ENCODE measurements at regions not wholly inside any gene's neighbourhood (a gene's known extent, or its start where the extent isn't known, plus 50 kb on each side); places are given as distances from the start of the nearest gene placed in this dataset.

DNA sequence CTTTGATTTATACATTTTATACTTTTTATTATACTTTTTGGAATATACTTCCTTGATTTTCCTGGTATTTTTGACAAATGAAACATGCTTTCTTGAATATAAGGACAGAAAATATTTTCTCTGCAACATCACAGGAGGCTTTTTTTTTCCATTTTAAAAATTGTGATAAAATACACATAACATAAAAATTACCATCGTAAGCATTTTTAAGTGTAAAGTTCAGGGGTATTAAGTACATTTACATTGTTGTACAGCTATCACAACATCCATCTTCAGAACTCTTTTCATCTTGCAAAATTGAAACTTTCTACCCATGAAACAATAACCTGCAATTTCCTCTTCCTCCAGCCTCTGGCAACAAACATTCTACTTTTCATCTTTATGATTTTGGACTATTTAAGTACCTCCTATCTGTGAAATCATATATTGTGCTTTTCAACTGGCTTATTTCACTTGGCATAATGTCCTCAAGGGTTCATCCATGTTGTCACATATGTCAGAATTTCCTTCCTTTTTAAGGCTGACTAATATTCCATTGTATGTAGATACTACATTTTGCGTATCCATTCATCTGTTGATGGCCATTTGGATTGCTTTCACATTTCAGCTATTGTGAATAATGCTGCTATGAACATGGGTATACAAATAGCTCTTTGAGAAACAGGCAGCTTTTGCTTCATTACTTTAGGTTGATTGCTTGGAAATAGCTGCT is 412.6 kb downstream of the RAPGEF2 start:
- in situ Hi-C loops (cut with HindIII; ENCODE audit: low pct_unique_long_range_greater_than_20kb, low sequenced_read_pairs): no loop called here
- DNase-seq (ENCODE audit: low read depth, low spot score): no peak

DNA sequence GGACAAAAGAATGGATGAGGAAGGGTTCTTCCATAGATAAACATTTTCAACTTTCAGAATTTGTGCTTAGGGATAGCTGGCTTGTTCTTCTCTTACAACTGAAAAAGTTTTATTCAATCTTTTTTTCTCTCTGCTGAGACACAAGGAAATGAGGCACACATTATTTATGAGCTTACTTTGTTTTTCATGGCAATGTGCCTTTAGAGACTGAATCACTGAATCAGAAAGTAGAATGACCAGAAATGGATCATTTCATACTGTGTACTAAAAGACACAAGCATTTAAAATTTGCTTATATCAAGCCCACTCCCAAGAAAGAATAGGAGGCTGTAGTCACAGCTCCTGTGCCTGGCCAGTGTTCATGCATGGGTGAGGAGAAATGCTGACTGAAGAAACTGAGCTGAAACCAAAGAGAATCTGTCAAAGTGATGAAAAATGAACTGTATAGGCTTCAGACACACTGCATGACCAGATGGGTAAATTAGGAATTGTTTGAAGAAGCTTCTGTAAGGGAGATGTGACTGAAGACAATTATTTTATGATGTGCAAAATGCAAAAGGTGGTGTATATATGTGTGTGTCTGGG is 413.8 kb downstream of the RAPGEF2 start:
- in situ Hi-C loops (cut with HindIII; ENCODE audit: low pct_unique_long_range_greater_than_20kb, low sequenced_read_pairs): no loop called here
- DNase-seq (ENCODE audit: low read depth, low spot score): no peak

DNA sequence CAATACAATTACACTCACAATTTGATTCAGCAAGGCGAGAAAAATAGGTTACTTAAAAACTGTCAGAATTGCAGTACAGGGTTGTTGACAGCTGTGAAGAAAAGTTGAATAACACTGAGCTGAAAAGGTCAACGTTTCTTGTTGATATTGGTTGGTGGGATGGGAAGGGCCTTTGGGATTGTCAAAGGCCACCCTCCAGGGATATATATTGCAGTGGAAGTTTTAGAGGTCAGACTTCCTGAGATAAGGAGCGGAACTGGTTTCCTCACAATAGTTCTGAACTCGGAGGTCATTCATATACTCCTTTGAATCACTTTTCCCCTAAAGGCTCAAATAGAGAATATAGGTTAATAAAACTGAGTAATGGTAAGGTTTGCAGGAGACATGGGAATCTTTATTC is 417.2 kb downstream of the RAPGEF2 start:
- in situ Hi-C loops (cut with HindIII; ENCODE audit: low pct_unique_long_range_greater_than_20kb, low sequenced_read_pairs): no loop called here
- no peak for DNase-seq (ENCODE audit: low read depth, low spot score)

DNA sequence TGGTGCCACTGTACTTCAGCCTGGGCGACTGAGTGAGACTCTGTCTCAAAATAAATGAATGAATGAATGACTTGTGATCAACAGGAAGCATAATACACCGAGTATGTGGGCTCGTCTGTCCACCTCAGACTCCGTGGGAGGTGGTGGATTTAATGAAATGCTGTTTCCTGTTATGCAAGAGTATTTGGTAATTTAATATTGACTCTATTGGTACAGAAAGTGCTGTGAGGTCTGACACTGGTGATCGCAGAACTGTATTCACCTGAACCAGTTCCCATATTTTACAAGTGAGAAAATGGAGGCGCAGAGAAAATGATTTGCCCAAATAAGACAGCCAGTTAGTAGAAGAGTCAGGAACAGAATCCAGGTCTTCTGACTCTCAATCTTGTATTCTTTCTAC is 423.3 kb downstream of the RAPGEF2 start:
- in situ Hi-C loops (cut with HindIII; ENCODE audit: low pct_unique_long_range_greater_than_20kb, low sequenced_read_pairs): no loop called here
- DNase-seq (ENCODE audit: low read depth, low spot score): no peak

DNA sequence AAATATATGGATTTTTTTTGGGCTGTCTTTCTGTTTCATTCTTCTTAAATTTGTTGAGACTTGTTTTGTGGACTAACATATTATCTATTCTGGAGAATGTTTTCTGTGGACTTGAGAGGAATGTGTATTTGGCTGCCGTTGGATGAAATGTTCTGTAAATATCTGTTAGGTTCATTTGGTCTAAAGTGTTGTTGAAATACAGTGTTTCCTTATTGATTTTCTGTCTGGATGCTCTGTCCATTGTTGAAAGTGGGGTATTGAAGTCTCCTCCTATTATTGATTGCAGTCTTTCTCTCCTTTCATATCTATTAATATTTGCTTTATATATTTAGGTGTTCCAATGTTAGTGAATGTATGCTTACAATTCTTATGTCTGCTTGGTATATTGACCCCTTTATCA is 431.8 kb downstream of the RAPGEF2 start:
- in situ Hi-C loops (cut with HindIII; ENCODE audit: low pct_unique_long_range_greater_than_20kb, low sequenced_read_pairs): no loop called here

DNA sequence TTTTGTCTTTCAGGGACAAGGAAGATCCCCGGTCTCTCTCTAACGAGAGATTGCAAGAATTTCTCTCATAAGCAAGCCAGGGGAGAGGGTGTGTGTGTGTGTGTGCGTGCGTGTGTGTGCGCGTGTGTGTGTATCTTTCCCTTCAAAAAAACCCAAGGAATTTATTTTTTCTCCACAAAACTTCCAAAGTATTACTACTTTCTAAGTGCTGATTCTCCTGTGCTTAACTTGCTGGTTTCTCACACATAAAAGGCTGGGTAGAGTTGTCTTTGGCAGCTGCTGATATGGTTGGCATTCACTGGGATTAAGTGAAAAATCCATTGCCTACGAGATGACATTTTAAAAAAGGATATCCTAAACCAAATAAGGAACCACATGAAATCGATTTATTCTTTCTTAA is 435.7 kb downstream of the RAPGEF2 start:
- in situ Hi-C loops (cut with HindIII; ENCODE audit: low pct_unique_long_range_greater_than_20kb, low sequenced_read_pairs): no loop called here
- DNase-seq (ENCODE audit: low read depth, low spot score): no peak

More for the DNA sequence above, 431.8 kb downstream of the RAPGEF2 start:
- DNase-seq (ENCODE audit: low read depth, low spot score): no peak

DNA sequence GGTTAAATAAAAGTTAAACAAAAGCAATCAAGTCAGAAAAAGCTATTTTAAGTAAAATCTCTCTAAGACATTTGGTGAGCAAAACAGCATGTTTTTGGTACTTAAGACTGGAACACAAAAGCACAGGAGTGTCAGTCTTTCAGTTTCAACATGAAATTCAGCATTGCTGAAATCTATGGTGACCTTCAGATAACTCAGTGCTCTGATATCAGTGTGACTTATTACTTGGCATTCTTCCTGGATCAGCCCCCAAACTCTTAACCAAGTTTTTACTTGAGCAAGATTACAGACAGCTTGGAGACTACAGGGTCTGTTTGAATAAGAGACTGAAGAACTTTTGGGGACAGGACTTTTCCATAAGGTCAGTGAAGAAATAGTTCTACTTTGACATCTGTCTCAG is 437.2 kb downstream of the RAPGEF2 start:
- no peak for DNase-seq (ENCODE audit: low read depth, low spot score)
- in situ Hi-C loops (cut with HindIII; ENCODE audit: low pct_unique_long_range_greater_than_20kb, low sequenced_read_pairs): no loop called here

DNA sequence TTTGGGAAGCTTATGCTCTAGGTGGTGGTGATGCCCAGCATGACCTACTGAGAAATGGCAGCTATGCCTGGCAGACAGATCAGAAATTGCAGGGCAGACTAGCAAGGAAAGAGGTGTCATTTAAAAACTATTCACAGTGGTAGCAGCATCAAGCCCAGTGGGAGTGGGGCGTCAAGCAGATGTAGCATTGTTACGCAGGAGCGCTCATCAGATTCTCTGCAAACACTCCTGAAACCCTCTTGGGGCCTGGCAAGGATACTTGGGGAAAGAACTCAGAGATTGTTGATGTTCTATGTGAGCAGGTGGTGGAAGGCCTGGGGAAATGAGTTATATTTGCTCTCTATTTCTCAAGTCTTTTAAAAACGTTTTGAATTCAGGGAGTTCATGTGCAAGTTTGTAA is 437.6 kb downstream of the RAPGEF2 start:
- no peak for DNase-seq (ENCODE audit: low read depth, low spot score)

DNA sequence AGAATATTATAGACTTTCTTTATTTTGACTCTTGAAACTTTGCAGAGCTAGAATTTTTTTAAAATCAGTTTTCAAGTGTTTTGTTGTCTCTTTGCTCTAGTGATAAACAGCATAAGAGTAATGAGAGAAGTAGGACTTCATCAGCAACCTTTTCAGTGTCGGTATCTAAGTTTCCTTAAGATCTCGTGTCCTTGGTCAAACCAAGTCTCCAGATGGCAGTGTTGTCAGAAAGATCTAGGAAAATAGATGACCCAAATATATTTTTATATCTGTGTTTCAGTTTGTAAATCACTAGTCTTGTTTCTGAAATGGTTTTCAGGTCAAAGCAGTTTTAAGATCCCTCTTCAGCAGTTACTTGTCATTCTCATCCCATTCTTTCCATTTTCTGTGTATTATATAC is 438.3 kb downstream of the RAPGEF2 start:
- no peak for DNase-seq (ENCODE audit: low read depth, low spot score)
- in situ Hi-C loops (cut with HindIII; ENCODE audit: low pct_unique_long_range_greater_than_20kb, low sequenced_read_pairs): no loop called here

More for the DNA sequence above, 437.6 kb downstream of the RAPGEF2 start:
- in situ Hi-C loops (cut with HindIII; ENCODE audit: low pct_unique_long_range_greater_than_20kb, low sequenced_read_pairs): no loop called here

DNA sequence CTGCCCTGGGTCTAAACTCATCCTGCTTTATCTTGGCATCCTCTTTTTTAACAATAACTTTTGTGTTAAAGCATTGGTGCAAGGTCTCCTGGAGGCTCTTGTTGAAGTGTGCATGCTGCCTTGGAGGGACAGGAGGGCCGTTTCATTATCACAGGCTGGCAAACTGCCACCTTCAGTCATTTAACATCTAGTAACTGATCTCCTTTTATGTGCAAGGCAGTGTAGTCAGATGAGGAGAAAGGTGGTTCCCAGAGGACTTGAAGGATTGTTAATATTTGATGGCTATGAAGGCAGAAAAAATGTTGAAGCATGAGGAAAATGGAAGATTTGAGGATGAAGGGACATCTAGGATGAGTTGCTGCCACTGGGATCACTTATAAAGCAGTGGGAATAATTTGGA is 439.4 kb downstream of the RAPGEF2 start:
- in situ Hi-C loops (cut with HindIII; ENCODE audit: low pct_unique_long_range_greater_than_20kb, low sequenced_read_pairs): no loop called here
- no peak for DNase-seq (ENCODE audit: low read depth, low spot score)

DNA sequence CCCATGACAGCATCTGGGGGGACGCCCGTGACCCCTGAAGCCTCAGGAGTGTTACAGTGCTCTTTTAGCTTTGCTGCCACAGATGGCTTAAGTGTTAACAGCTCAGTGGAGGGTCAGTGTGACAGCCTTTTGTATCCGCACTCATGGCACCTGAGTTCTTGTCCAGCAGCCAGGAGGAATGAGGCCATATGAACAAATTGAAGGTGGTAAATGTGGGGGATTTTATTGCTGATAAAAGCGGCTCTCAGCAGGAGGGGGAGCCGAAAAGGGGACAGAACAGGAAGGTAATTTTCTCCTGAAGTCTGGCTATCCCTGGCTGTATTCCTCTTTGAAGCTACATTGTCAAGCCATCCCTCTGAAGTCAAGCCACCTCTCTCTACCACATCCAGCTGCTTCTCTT is 441.0 kb downstream of the RAPGEF2 start:
- DNase-seq (ENCODE audit: low read depth, low spot score): no peak
- in situ Hi-C loops (cut with HindIII; ENCODE audit: low pct_unique_long_range_greater_than_20kb, low sequenced_read_pairs): no loop called here

DNA sequence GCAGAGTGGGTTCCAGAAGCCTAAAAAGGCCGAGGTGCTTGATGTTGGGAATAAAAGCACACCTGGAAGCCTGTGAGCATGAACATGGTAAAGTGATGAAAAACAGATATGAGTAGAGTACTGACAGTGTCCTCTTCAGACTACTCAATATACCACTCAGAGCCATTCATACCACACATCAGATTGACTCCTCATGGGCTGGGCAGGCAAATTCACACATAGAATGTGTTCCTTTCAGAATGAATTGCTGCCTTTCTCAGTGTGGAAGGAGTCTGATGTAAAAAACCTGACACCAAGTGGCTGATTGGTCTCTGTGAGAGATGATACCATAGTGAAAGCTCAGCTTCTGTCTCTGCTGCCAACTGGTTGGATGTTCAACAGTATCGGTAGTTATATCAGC is 442.7 kb downstream of the RAPGEF2 start:
- no peak for DNase-seq (ENCODE audit: low read depth, low spot score)
- in situ Hi-C loops (cut with HindIII; ENCODE audit: low pct_unique_long_range_greater_than_20kb, low sequenced_read_pairs): no loop called here

DNA sequence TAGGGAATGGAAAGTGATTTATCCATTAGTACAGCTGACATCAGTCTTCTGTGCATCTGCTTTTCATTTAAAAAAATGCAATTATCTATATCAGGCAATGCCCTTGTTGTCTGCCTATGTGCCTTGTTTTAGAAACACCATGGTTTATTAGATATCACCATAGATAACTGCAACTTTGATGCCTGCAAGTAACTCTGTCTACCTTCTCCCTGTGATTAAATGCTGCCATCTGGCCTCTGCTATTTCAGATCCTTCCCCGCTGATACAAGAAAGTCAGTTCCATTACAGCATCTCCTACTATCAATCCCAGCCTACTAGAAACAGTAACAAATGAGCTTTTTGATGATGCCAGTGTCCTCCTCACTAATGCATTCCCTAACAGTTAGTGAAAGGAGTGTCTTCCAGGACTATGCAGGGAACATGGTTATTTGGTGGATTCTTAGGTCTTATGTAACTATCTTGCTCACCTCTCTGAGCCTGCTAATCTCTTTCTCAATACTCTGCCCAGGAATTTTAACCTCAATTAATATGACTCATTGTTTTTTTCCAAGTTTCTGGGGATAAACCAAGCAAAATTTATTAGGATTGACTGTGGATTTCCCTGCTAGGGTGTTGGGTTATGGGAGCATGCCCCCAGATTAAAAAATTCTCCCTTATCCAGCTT is 444.9 kb downstream of the RAPGEF2 start:
- in situ Hi-C loops (cut with HindIII; ENCODE audit: low pct_unique_long_range_greater_than_20kb, low sequenced_read_pairs): no loop called here
- no peak for DNase-seq (ENCODE audit: low read depth, low spot score)

DNA sequence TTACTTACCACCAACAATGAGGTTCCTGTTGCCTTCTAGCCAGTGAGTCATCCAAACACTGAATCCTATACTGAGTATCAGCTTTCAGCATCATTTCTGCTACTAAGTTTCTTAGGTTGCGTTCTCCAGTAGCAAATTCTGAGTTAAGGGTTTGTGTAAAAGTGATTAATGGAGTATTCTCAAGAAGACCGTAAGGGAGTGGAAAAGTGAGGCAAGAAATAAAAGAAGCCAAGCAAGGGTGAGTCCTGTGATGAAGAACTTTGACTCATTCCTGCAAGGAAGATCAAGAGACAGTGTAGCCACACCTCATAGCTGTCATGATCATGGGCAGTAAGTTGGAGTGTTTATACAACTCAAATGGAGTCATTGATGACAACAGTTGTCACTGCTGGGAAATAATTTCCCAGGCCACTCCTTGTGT is 446.2 kb downstream of the RAPGEF2 start:
- DNase-seq (ENCODE audit: low read depth, low spot score): no peak
- in situ Hi-C loops (cut with HindIII; ENCODE audit: low pct_unique_long_range_greater_than_20kb, low sequenced_read_pairs): no loop called here

DNA sequence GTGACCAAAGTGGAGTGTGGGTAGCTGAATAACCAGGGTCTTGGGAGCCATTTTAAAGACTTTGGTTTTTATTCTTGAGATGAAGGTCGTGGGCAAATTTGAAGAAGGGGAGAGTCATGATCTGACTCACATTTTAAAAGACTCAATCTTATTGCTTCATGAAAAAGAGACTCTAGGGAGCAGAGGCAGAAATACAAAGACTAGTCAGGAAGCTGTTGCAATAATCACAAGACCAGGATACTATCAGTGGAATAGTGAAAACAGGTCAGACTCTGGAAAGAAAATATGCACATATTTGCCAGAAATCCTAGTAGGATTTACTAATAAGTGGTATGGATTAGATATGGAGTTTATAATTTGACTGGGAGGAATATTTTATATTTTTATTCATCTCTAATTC is 448.4 kb downstream of the RAPGEF2 start:
- in situ Hi-C loops (cut with HindIII; ENCODE audit: low pct_unique_long_range_greater_than_20kb, low sequenced_read_pairs): no loop called here
- no peak for DNase-seq (ENCODE audit: low read depth, low spot score)

DNA sequence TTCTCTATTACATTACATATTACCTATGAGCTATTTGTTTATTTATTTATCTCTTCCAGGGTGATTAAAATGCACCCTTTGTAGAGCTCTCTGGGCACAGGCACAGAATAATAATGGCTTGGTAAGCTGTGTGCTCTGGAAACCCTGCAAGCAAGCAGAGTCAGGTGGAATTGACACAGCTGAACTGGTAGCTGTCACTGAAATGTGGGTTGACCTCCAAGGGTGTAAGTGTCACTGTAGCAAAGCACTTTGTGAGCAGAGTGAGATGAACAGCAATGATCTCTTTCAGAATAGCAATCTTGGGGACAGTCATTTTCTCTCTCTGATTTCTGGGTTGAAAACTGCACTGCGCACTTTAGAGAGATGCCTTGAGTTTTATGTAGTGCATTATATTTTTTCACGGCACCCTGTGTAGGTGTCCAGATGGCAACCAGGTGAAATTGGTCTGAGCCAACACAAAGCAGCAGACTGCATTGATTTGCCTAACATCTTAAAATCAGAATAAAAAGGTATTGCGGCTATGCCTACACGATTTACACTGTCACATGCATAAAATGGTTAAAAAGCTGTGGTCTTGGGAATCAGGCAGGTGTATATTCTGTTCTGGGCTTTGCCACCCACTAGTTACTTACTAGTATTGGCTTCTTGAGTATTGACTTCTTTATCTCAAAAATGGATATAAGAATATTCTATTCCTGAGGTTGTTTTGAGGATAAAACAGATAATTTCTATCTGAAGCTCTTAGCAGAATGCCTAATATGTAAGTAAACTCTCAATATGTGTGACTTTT is 450.3 kb downstream of the RAPGEF2 start:
- in situ Hi-C loops (cut with HindIII; ENCODE audit: low pct_unique_long_range_greater_than_20kb, low sequenced_read_pairs): no loop called here

DNA sequence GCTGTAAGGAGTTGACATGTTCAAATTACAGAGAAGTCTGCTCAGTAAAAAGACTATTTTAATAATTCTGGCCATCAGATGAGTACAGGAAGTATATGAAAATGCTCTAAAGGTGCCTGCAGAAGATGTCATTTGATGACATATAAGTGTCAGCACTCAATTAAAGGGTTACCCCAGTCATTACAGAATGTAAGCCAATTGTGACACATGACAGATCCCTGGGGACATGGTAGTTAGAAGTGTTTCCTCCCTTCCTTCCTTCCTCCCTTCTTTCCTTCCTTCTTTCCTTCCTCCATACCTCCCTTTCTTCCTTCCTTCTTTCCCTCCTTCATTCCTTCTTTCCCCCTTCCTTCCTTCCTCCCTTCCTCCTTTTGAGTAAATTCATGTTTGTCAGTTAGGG is 453.0 kb downstream of the RAPGEF2 start:
- in situ Hi-C loops (cut with HindIII; ENCODE audit: low pct_unique_long_range_greater_than_20kb, low sequenced_read_pairs): no loop called here
- no peak for DNase-seq (ENCODE audit: low read depth, low spot score)

More for the DNA sequence above, 450.3 kb downstream of the RAPGEF2 start:
- DNase-seq (ENCODE audit: low read depth, low spot score): no peak

DNA sequence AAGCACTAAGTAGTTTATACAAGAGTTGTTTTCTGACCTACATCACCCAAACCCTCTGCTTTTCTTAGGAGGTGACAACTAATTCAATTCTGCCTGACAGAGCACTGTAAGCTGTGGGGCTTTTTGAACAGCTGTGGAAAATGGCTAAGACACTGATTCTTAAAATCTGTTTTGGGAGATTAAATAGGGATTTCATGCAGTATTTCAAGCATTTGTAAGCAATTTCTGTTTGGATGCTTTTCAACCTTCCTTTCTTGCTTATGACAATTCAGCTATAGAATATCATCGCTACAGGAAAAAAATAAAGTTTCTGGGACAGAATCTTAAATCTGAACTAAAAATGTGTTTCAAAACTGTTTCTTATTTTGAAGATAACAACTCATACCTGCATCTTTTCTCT is 459.5 kb downstream of the RAPGEF2 start:
- in situ Hi-C loops (cut with HindIII; ENCODE audit: low pct_unique_long_range_greater_than_20kb, low sequenced_read_pairs): no loop called here
- no peak for DNase-seq (ENCODE audit: low read depth, low spot score)

Data from SK-MEL-5 (cell line).